Spleen (tissue), 11 donors: ENCODE measurements at regions not wholly inside any gene's neighbourhood (a gene's known extent, or its start where the extent isn't known, plus 50 kb on each side); places are given as distances from the start of the nearest gene placed in this dataset.

ENCODE experiments used
- DNase-seq: peaks from one replicate; pipeline ENCODE4 v3.0.0-alpha.2; 2020
- H3K27ac ChIP-seq, 8 donors: fragments of 200-600 bp; sonication (generic) in 7 of 8; 1 replicate in 4 of 8; 2 replicates in 4 of 8; pipeline versions ENCODE4 v1.5.0 to v1.8.0; 2016 to 2021; ENCODE audit warnings: inconsistent platforms in 4 of 8, mild to moderate bottlenecking in 4 of 8, moderate library complexity in 1 of 8
- H3K27me3 ChIP-seq, 7 donors: fragments of 200-600 bp; sonication (generic) in 6 of 7; replicated peaks in 1 of 7; 1 replicate in 4 of 7; 2 replicates in 3 of 7; pipeline versions ENCODE4 v1.5.0 to v1.8.0; 2016 to 2021; ENCODE audit warnings: inconsistent platforms in 3 of 7, mild to moderate bottlenecking in 1 of 7
- H3K36me3 ChIP-seq, 6 donors: fragments of 200-600 bp; sonication (generic) in 5 of 6; 1 replicate in 4 of 6; 2 replicates in 2 of 6; pipeline versions ENCODE4 v1.5.0 to v1.8.0; 2016 to 2021; ENCODE audit warnings: inconsistent platforms in 2 of 6
- H3K4me1 ChIP-seq, 6 donors: fragments of 200-600 bp; sonication (generic) in 5 of 6; 1 replicate in 3 of 6; 2 replicates in 3 of 6; pipeline versions ENCODE4 v1.5.0 to v1.8.0; 2016 to 2021; ENCODE audit warnings: inconsistent platforms in 3 of 6
- H3K4me3 ChIP-seq, 8 donors: fragments of 200-600 bp; sonication (generic) in 7 of 8; 1 replicate in 4 of 8; 2 replicates in 4 of 8; pipeline versions ENCODE4 v1.5.0 to v1.8.0; 2016 to 2021; ENCODE audit warnings: inconsistent platforms in 4 of 8, mild to moderate bottlenecking in 4 of 8, moderate library complexity in 2 of 8
- H3K9me3 ChIP-seq, 8 donors: fragments of 200-600 bp; sonication (generic) in 7 of 8; 1 replicate in 4 of 8; 2 replicates in 4 of 8; pipeline versions ENCODE4 v1.5.0 to v1.8.0; 2016 to 2021; ENCODE audit warnings: inconsistent platforms in 4 of 8
- CTCF ChIP-seq, 11 experiments: fragments of 200-600 bp in 7 of 11; fragments of 450-650 bp in 4 of 11; sonication (generic) in 4 of 11; IDR thresholded peaks in 8 of 11; conservative IDR thresholded peaks in 3 of 11; 1 replicate in 7 of 11; 2 replicates in 4 of 11; pipeline versions ENCODE4 v1.4.0 to v1.8.0; 2016 to 2021; ENCODE audit warnings: antibody characterized with exemption in 11 of 11, inconsistent platforms in 4 of 11, mild to moderate bottlenecking in 1 of 11
- POLR2A ChIP-seq, 3 donors: fragments of 450-650 bp; IDR thresholded peaks; one replicate each; pipeline ENCODE4 v1.5.1; 2017; ENCODE audit warnings: antibody characterized with exemption in 3 of 3, mild to moderate bottlenecking in 1 of 3
- POLR2AphosphoS5 ChIP-seq, 3 donors: sonication (generic); formaldehyde crosslinking; IDR thresholded peaks; one replicate each; pipeline ENCODE4 v1.5.1; 2017; ENCODE audit warnings: antibody characterized with exemption in 3 of 3
- WGBS, 5 donors: extraction: QIAGEN DNeasy Blood & Tissue Kit in 3 of 5; methylation state at CpG; one replicate each; pipeline versions ENCODE4 v1.1.5 to v1.1.7; 2013 to 2018; 5-methylcytosine and 5-hydroxymethylcytosine counted together
- intact Hi-C: fragments of 100-400 bp; cut with DNase I; formaldehyde crosslinking; loops from one replicate; pipeline ENCODE4 v1.15.0; 2023; ENCODE audit warnings: low total_unique reads
- donor health status: healthy with polysubstance abuse.
- donor health status: DM: no; HTN: no; CAD: no; lungs with moderate emphysema.
- donor health status: DM: no; HTN: no; CAD: no.
- donor health status: Bipolar disorder and iron deficiency.
- donor health status: healthy.
- donor health status: DM: no; HTN: no; CAD: no.
- donor health status: DM: yes; HTN: yes; CAD: no.

DNA sequence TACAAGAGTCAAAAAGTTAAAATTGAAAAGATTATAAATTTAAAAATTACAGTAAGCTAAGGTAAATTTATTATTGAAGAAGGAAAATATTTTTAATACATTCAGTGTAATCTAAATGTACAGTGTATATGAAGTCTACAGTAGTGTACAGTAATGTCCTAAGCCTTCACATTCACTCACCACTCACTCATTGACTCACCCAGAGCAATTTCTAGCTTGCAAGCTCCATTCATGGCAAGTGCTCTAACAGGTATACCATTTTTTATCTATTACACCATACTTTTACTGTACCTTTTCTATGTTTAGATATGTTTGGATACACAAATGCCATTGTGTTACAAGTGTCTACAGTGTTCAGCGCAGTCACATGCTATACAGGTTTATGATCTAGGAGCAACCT is 389.7 kb downstream of the RASEF start:
- intact Hi-C loops: no loop called here
- Histone ChIP-seq H3K4me3 (no peak overlapping the region), H3K36me3 (no peaks in the 10 kb centered on the region), H3K27ac (no peak overlapping the region), H3K27me3 (no peaks in the 10 kb centered on the region), H3K9me3 (no peaks in the 10 kb centered on the region), H3K4me1 (no peaks in the 10 kb centered on the region)
- no peak for TF ChIP-seq POLR2AphosphoS5 (IDR thresholded peaks at IDR 0.05)
- no peak for TF ChIP-seq POLR2A (IDR thresholded peaks at IDR 0.05)
- TF ChIP-seq CTCF (IDR thresholded peaks at IDR 0.05 in 8 of 11, conservative IDR thresholded peaks at IDR 0.05 in 3 of 11): no peak
- whole genome bisulfite sequencing, 5 donors: 90 to 100% (median 98%) methylated on average over 1 of the region's 1 CpG
- no peak for DNase-seq

- Histone ChIP-seq H3K9me3 (no peaks in the 10 kb centered on the region), H3K27ac (no peak overlapping the region), H3K36me3 (no peaks in the 10 kb centered on the region), H3K4me1 (no peaks in the 10 kb centered on the region), H3K4me3 (no peak overlapping the region), H3K27me3 (no peaks in the 10 kb centered on the region)
- no peak for TF ChIP-seq POLR2AphosphoS5 (IDR thresholded peaks at IDR 0.05)
- no peak for TF ChIP-seq CTCF (IDR thresholded peaks at IDR 0.05 in 8 of 11, conservative IDR thresholded peaks at IDR 0.05 in 3 of 11)
- TF ChIP-seq POLR2A (IDR thresholded peaks at IDR 0.05): no peak
- 51 to 80% (median 68%) methylated on average over 3 of the region's 3 CpGs for WGBS, 5 donors
- intact Hi-C loops: no loop called here
- DNase-seq: no peak
Measured at GRCh38 chr9:82673919-82674318, 389.0 kb downstream of the RASEF start.

GRCh38 chr9:82675102-82675501 is 387.8 kb downstream of the RASEF start:
- no peak for DNase-seq
- intact Hi-C loops: no loop called here
- no peaks in the 10 kb centered on the region for H3K9me3 ChIP-seq
- 83 to 95% (median 87%) methylated on average over 4 of the region's 4 CpGs for WGBS, 5 donors
- H3K27me3 ChIP-seq: no peaks in the 10 kb centered on the region
- H3K4me1 ChIP-seq: no peaks in the 10 kb centered on the region
- TF ChIP-seq POLR2A (IDR thresholded peaks at IDR 0.05) (no peak), POLR2AphosphoS5 (IDR thresholded peaks at IDR 0.05) (no peak)
- no peak overlapping the region for H3K4me3 ChIP-seq
- H3K27ac ChIP-seq: no peak overlapping the region
- H3K36me3 ChIP-seq: no peaks in the 10 kb centered on the region

GRCh38 chr9:82675605-82676004 is 387.3 kb downstream of the RASEF start:
- no peaks in the 10 kb centered on the region for H3K4me1 ChIP-seq
- DNase-seq: no peak
- H3K27ac ChIP-seq: no peak overlapping the region
- intact Hi-C loops: no loop called here
- H3K9me3 ChIP-seq: no peaks in the 10 kb centered on the region
- TF ChIP-seq POLR2AphosphoS5 (IDR thresholded peaks at IDR 0.05): no peak
- no peak for TF ChIP-seq CTCF (IDR thresholded peaks at IDR 0.05 in 8 of 11, conservative IDR thresholded peaks at IDR 0.05 in 3 of 11)
- no peak for TF ChIP-seq POLR2A (IDR thresholded peaks at IDR 0.05)
- 74 to 86% (median 83%) methylated on average over 2 of the region's 2 CpGs for WGBS, 5 donors
- no peaks in the 10 kb centered on the region for H3K27me3 ChIP-seq
- H3K4me3 ChIP-seq: no peak overlapping the region
- H3K36me3 ChIP-seq: no peaks in the 10 kb centered on the region

DNA sequence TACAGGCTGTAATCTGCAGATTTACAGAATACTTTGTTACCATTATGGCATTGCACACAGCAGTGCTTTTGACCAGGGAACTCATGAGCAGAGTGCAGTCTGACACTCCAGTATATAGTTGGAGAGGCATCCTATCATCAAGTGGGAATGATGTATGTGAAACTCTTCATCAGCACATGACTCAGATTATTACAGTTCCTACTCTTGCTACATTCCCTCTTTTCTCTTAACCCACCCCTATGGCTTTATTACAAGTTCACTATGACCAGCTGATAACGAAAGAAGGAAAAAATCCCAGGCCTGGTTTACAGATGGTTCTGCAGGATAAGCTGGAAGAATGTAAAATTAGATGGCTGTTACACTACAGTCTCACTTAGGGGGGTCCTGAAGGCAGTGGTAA is 385.9 kb downstream of the RASEF start:
- 67 to 89% (median 84%) methylated on average over 1 of the region's 1 CpG for WGBS, 5 donors
- no peaks in the 10 kb centered on the region for H3K9me3 ChIP-seq
- H3K36me3 ChIP-seq: no peaks in the 10 kb centered on the region
- H3K4me3 ChIP-seq: no peak overlapping the region
- intact Hi-C loops: no loop called here
- DNase-seq: no peak
- TF ChIP-seq CTCF (IDR thresholded peaks at IDR 0.05 in 8 of 11, conservative IDR thresholded peaks at IDR 0.05 in 3 of 11) (no peak), POLR2A (IDR thresholded peaks at IDR 0.05) (no peak), POLR2AphosphoS5 (IDR thresholded peaks at IDR 0.05) (no peak)
- no peak overlapping the region for H3K27ac ChIP-seq
- H3K4me1 ChIP-seq: no peaks in the 10 kb centered on the region
- no peaks in the 10 kb centered on the region for H3K27me3 ChIP-seq
